Kidney epithelial cell (primary cell): ENCODE measurements at regions not wholly inside any gene's neighbourhood (a gene's known extent, or its start where the extent isn't known, plus 50 kb on each side); places are given as distances from the start of the nearest gene placed in this dataset.

Experiments
- DNase-seq: peaks from one replicate; pipeline ENCODE4 v3.0.0-alpha.2; 2010; ENCODE audit warnings: low read depth
- H3K27me3 ChIP-seq: 2 replicates; pipeline ENCODE4 v1.6.0; 2011; ENCODE audit warnings: low read length; ENCODE audit not compliant: control insufficient read depth, insufficient read depth
- H3K36me3 ChIP-seq: 2 replicates; pipeline ENCODE4 v1.5.1; 2011; ENCODE audit warnings: low read length; ENCODE audit not compliant: control insufficient read depth, insufficient read depth
- H3K4me3 ChIP-seq: 2 replicates; pipeline ENCODE4 v1.5.1; 2011; ENCODE audit warnings: low read depth, mild to moderate bottlenecking, control low read depth, low read length
- CTCF ChIP-seq: IDR thresholded peaks from 2 replicates; pipeline ENCODE4 v1.5.1; 2011; ENCODE audit warnings: mild to moderate bottlenecking, moderate library complexity, low read length, control low read depth, inconsistent platforms; ENCODE audit not compliant: insufficient read depth, poor library complexity, severe bottlenecking

DNA sequence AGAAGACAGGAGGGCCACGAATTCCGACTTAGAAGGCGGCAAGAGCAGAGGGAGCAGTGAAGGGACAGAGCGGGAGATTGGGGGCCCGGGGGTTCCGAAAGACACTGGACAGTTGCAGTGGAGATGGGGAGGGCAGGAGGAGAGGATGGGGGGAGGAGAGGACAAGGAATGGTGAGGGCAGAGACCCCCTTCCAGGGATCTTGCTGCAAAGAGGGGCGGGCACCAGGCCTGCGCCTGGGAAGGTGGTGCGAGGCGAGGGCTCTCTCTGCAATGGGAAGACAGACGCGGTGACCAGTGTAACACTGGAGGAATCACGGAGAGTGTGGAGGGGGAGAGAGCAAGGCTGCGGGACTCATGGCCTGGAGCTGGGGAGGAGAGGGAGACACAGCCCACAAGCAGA, 185.2 kb downstream of the RBFOX3 start:
- H3K27me3 ChIP-seq: no peaks in the 10 kb centered on the region
- no peak overlapping the region for H3K4me3 ChIP-seq
- TF ChIP-seq CTCF: no peak
- no peaks in the 10 kb centered on the region for H3K36me3 ChIP-seq
- DNase-seq: no peak

DNA sequence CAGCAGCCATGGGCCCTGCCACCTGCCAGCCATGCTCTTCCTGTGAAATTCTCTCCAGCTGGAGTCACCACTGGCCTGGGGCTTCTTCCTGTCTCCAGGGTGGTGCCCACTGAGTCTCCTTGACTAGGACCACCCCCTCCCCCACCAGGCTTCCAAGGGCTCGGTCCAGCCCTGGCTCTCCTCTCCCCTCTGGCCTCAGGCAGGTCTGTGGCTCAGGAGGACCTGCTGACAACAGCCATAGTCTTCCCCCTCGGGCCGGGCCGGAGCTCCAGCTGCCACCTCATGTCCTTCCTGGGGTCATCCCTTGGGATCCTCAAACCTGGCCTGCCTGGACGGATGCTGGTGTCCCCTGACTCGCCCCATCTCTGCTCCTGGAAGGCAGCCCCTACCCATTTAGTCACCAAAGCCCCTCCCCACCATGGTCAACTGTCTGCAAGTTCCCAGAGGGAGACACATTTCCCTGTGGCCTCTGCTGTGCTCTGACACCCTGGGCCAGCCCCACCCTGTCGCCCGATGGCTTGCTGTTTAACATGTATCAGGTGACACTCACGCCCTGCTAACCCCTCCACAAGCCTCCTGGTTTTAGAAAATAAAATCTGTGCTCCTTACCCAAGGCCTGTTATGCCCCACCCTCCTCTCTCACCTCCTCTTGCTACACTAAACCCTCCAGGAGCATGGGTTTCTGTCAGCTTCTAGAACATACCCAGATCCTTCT, 186.2 kb downstream of the RBFOX3 start:
- Histone ChIP-seq H3K36me3 (no peaks in the 10 kb centered on the region), H3K27me3 (no peaks in the 10 kb centered on the region), H3K4me3 (no peak overlapping the region)
- no peak for DNase-seq
- TF ChIP-seq CTCF: no peak

DNA sequence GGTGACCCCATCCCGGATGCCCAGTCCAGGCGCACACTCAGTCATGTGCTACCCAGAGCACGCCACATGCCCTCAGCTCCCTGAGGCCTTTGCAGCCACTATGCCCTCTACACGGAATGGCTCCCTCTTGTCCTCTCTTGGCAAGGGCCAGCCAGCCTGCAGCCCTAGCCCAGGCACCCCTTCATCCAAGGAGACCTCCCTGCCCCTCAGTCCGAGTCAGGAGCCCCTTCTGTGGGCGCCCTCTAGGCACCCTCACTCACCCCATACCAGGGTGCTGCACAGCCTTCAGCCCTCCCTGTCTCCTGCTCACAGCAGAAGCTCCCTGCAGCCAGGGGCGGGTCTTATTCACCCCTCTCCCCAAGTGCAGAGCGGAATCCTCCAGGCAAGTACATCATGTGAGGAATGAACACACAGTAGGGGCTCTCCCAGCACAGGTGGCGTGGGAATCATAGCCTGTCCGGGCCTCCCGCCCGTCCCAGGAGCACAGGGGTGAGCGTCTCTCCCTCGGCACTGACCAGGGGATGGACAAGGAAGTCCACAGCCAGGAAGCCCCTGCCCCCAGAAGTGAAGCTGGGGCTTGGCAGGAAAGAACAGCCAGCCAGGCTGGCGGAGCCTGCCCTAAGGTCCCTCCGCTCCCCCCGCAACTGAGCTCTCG, 186.9 kb downstream of the RBFOX3 start:
- H3K4me3 ChIP-seq: no peak overlapping the region
- DNase-seq: no peak
- no peaks in the 10 kb centered on the region for H3K27me3 ChIP-seq
- H3K36me3 ChIP-seq: no peaks in the 10 kb centered on the region
- no peak for TF ChIP-seq CTCF

- Histone ChIP-seq H3K4me3 (no peak overlapping the region), H3K27me3 (no peaks in the 10 kb centered on the region), H3K36me3 (no peaks in the 10 kb centered on the region)
- no peak for DNase-seq
- TF ChIP-seq CTCF: no peak
These were observed 188.6 kb downstream of the RBFOX3 start for GRCh38 chr17:79422236-79422635.

DNA sequence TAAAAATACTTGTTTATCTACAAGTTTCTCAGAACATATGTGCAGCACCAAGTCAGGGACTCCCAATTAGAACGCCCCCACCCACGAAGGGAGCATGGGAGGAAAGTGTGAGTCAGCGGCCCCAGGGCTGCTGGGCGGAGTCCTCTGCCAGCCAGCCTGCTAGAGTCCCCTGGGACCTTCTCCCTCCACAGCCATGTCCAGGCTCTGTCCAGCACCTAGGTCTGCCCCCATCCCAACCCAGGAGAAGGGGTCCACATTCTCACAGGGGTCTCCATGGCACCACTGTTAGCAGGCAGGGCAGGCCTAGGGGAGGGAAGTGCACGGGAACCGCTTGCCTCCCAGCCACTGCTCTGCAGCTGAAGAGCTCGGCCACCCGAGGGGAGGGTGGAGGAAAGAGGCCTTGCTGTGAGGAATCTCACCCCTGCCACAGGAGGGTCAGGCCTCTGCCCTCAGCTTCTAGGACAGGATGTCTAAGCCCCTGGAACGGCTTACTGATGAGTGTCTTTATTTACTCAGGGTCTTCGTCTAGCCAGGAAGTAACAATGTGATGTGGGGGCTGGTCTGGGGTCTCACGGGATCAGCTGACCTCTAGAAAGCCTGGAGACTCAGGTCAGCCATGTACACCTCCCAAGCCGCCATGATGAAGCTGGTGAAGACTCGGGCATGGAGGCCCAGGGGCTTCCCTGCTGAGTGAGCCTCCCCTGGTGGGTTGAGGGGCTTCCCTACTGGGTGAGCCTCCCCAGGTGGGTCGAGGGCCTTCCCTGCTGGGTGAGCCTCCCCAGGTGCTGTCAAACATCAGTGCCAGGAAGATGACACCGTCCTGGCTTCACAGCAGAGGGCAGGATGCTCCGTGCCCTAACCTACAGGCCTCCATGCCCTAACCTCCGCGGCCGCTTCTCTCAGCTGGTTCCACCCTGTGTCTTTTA, 190.3 kb downstream of the RBFOX3 start:
- Histone ChIP-seq H3K36me3 (no peaks in the 10 kb centered on the region), H3K27me3 (peaks cover 5% of the 10 kb centered on the region), H3K4me3 (no peak overlapping the region)
- no peak for DNase-seq
- no peak for TF ChIP-seq CTCF
